Right lobe of liver (tissue), 4 donors: ENCODE measurements at regions not wholly inside any gene's neighbourhood (a gene's known extent, or its start where the extent isn't known, plus 50 kb on each side); places are given as distances from the start of the nearest gene placed in this dataset.

Experiments
- CTCF ChIP-seq, 4 donors: fragments of 200-600 bp in 3 of 4; fragments of 450-650 bp in 1 of 4; IDR thresholded peaks; one replicate each; pipeline versions ENCODE4 v1.5.1 to v1.8.0; 2016 to 2022; ENCODE audit warnings: antibody characterized with exemption in 4 of 4, mild to moderate bottlenecking in 2 of 4
- POLR2A ChIP-seq: fragments of 450-650 bp; IDR thresholded peaks from one replicate; pipeline ENCODE4 v1.6.1; 2017; ENCODE audit warnings: antibody characterized with exemption, mild to moderate bottlenecking
- donor health status: DM: no; HTN: no; CAD: no.
- donor health status: DM: no; HTN: no; CAD: no.
- donor health status: DM: no; HTN: yes; CAD: no.

GRCh38 chr6:143609972-143610371 lies 67.8 kb upstream of the PHACTR2 start:
- TF ChIP-seq CTCF (IDR thresholded peaks at IDR 0.05), result no peak
- no peak for TF ChIP-seq POLR2A
